Mesenchymal stem cell (in vitro differentiated cells and primary cell): ENCODE measurements at regions not wholly inside any gene's neighbourhood (a gene's known extent, or its start where the extent isn't known, plus 50 kb on each side); places are given as distances from the start of the nearest gene placed in this dataset.

Experiments used
- DNase-seq: peaks from one replicate; pipeline ENCODE4 v3.0.0-alpha.2; 2013
- H2AFZ ChIP-seq: one replicate; pipeline ENCODE4 v1.6.1; 2013; ENCODE audit warnings: low read depth, mild to moderate bottlenecking, control low read depth, inconsistent platforms, low read length, moderate library complexity
- H2AK5ac ChIP-seq: 2 replicates; pipeline ENCODE4 v1.6.1; 2013; ENCODE audit warnings: low read length, moderate library complexity, mild to moderate bottlenecking, inconsistent platforms; ENCODE audit not compliant: severe bottlenecking
- H2BK120ac ChIP-seq: one replicate; pipeline ENCODE4 v1.6.1; 2013; ENCODE audit warnings: low read depth, mild to moderate bottlenecking, inconsistent platforms, low read length, moderate library complexity
- H2BK12ac ChIP-seq, 2 experiments: one replicate each; pipeline ENCODE4 v1.6.1; 2013; ENCODE audit warnings: inconsistent platforms in 2 of 2, low read length in 2 of 2, mild to moderate bottlenecking in 2 of 2, moderate library complexity in 2 of 2, control low read depth in 1 of 2
- H2BK15ac ChIP-seq: one replicate; pipeline ENCODE4 v1.6.1; 2013; ENCODE audit warnings: mild to moderate bottlenecking, low read depth, inconsistent platforms; ENCODE audit not compliant: poor library complexity, severe bottlenecking
- H2BK5ac ChIP-seq: 2 replicates; pipeline ENCODE4 v1.6.1; 2013; ENCODE audit warnings: low read depth, mild to moderate bottlenecking, low read length, control low read depth, inconsistent platforms; ENCODE audit not compliant: poor library complexity, severe bottlenecking
- H3K14ac ChIP-seq, 2 experiments: one replicate each; pipeline ENCODE4 v1.6.1; 2013; ENCODE audit warnings: inconsistent platforms in 2 of 2, low read length in 2 of 2, control low read depth in 1 of 2, mild to moderate bottlenecking in 1 of 2, moderate library complexity in 1 of 2
- H3K18ac ChIP-seq, 2 experiments: one replicate each; pipeline ENCODE4 v1.6.1; 2013; ENCODE audit warnings: inconsistent platforms in 2 of 2, low read length in 2 of 2, control low read depth in 1 of 2, low read depth in 1 of 2, mild to moderate bottlenecking in 1 of 2
- H3K23ac ChIP-seq, 2 experiments: one replicate each; pipeline ENCODE4 v1.6.1; 2013; ENCODE audit warnings: inconsistent platforms in 2 of 2, low read length in 2 of 2, mild to moderate bottlenecking in 2 of 2, moderate library complexity in 2 of 2, control low read depth in 1 of 2
- H3K27ac ChIP-seq: 2 replicates; pipeline ENCODE4 v1.5.1; 2013; ENCODE audit warnings: mild to moderate bottlenecking, moderate library complexity, low read length, control low read depth, inconsistent platforms; ENCODE audit not compliant: poor library complexity, severe bottlenecking
- H3K27me3 ChIP-seq, 2 experiments: 2 replicates each; pipeline versions ENCODE4 v1.6.1 to v1.7.0; 2013; ENCODE audit warnings: low read length in 2 of 2, mild to moderate bottlenecking in 2 of 2, moderate library complexity in 2 of 2, control low read depth in 1 of 2, inconsistent platforms in 1 of 2; ENCODE audit not compliant: control insufficient read depth in 1 of 2, insufficient read depth in 1 of 2
- H3K36me3 ChIP-seq, 2 experiments: 2 replicates each; pipeline versions ENCODE4 v1.6.1 to v1.7.0; 2013; ENCODE audit warnings: low read length in 2 of 2, control low read depth in 1 of 2, inconsistent platforms in 1 of 2, low read depth in 1 of 2, mild to moderate bottlenecking in 1 of 2; ENCODE audit not compliant: insufficient read depth in 2 of 2, control insufficient read depth in 1 of 2
- H3K4ac ChIP-seq, 2 experiments: one replicate each; pipeline ENCODE4 v1.6.1; 2013; ENCODE audit warnings: inconsistent platforms in 2 of 2, low read length in 2 of 2, mild to moderate bottlenecking in 2 of 2, moderate library complexity in 2 of 2, control low read depth in 1 of 2, low read depth in 1 of 2
- H3K4me1 ChIP-seq: 2 replicates; pipeline ENCODE4 v1.6.1; 2013; ENCODE audit warnings: low read depth, low read length, control low read depth; ENCODE audit not compliant: control insufficient read depth, insufficient read depth
- H3K4me2 ChIP-seq: 2 replicates; pipeline ENCODE4 v1.6.1; 2013; ENCODE audit warnings: low read length, mild to moderate bottlenecking, inconsistent platforms; ENCODE audit not compliant: poor library complexity, severe bottlenecking
- H3K4me3 ChIP-seq, 2 experiments: 2 replicates each; pipeline versions ENCODE4 v1.5.1 to v1.7.0; 2013; ENCODE audit warnings: low read length in 2 of 2, mild to moderate bottlenecking in 2 of 2, control low read depth in 1 of 2, low read depth in 1 of 2; ENCODE audit not compliant: insufficient read depth in 1 of 2
- H3K79me1 ChIP-seq: replicated peaks from 2 replicates; pipeline ENCODE4 v1.6.1; 2013; ENCODE audit warnings: mild to moderate bottlenecking, control low read depth, low read length, inconsistent platforms; ENCODE audit not compliant: poor library complexity, severe bottlenecking
- H3K9ac ChIP-seq: 2 replicates; pipeline ENCODE4 v1.7.0; 2013; ENCODE audit warnings: mild to moderate bottlenecking, low read length, moderate library complexity
- H3K9me3 ChIP-seq: 2 replicates; pipeline ENCODE4 v1.7.0; 2013; ENCODE audit warnings: mild to moderate bottlenecking, low read length; ENCODE audit not compliant: control insufficient read depth
- H4K8ac ChIP-seq: one replicate; pipeline ENCODE4 v1.6.1; 2013; ENCODE audit warnings: inconsistent platforms, mild to moderate bottlenecking, low read length, moderate library complexity
- H4K91ac ChIP-seq: one replicate; pipeline ENCODE4 v1.6.1; 2013; ENCODE audit warnings: mild to moderate bottlenecking, low read length, inconsistent platforms
- WGBS: methylation state at CpG from one replicate; pipeline ENCODE4 v1.1.7; 2013; ENCODE audit warnings: mixed read lengths; 5-methylcytosine and 5-hydroxymethylcytosine counted together

DNA sequence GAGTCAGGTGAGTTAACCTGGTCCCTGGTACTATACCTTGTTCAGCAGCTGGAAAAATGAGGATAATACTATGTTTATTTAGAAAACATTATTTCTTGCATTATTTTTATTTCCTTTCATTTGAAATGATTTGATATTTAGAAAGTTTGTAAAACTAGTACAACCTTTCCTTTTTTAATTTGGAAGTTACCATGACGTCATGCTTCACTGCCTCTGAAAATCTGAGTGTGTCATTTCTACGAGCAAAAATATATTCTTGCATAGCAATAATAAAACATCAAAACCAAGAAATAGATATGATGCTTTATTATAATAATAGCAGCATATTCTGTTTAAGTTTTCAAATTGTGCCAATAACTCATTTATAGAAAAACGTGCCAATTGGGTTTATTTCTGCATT is 1445.0 kb upstream of the RAG2 start:
- Histone ChIP-seq H3K4me3 (no peak overlapping the region), H3K14ac (no peak overlapping the region), H2AFZ (no peak overlapping the region), H2BK5ac (no peak overlapping the region), H3K4me1 (no peaks in the 10 kb centered on the region), H3K36me3 (no peaks in the 10 kb centered on the region), H3K23ac (no peak overlapping the region), H2AK5ac (no peak overlapping the region), H2BK120ac (no peak overlapping the region), H4K8ac (no peak overlapping the region), H2BK15ac (no peak overlapping the region), H3K27ac (no peak overlapping the region), H2BK12ac (no peak overlapping the region), H3K4ac (no peak overlapping the region), H3K18ac (no peak overlapping the region), H3K4me2 (no peak overlapping the region), H3K9ac (no peak overlapping the region), H3K27me3 (no peaks in the 10 kb centered on the region), H3K79me1 (no peaks in the 10 kb centered on the region), H3K9me3 (no peaks in the 10 kb centered on the region), H4K91ac (no peak overlapping the region)
- no peak for DNase-seq
- WGBS = no CpG with 5 or more reads among the region's 3 CpGs

DNA sequence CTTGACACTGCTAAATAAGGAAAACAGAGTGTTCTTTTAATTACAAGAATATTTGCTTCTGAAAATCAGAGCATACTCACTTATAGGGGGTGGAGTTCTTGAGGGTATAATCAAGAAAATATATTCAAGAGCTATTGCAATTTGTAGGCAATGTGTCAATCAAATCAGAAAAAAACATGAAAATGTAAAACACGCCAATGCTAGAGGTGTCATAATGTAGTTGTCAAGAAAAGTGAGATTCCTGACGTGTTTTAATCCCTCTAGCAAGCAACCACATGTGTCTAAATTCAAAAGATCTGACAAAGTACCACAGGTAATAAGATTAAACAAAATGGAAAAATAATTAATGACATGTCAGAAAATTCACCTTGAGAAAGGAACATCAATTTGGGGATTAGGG is 1440.7 kb upstream of the RAG2 start:
- Histone ChIP-seq H3K27ac (no peak overlapping the region), H3K4ac (no peak overlapping the region), H3K18ac (no peak overlapping the region), H3K4me1 (no peaks in the 10 kb centered on the region), H3K9ac (no peak overlapping the region), H3K14ac (no peak overlapping the region), H2BK15ac (no peak overlapping the region), H2AK5ac (no peak overlapping the region), H4K8ac (no peak overlapping the region), H2AFZ (no peak overlapping the region), H3K4me2 (no peak overlapping the region), H4K91ac (no peak overlapping the region), H2BK120ac (no peak overlapping the region), H3K4me3 (no peak overlapping the region), H3K9me3 (peaks cover 2% of the 10 kb centered on the region), H3K79me1 (no peaks in the 10 kb centered on the region), H2BK12ac (no peak overlapping the region), H3K27me3 (no peaks in the 10 kb centered on the region), H2BK5ac (no peak overlapping the region), H3K36me3 (no peaks in the 10 kb centered on the region), H3K23ac (no peak overlapping the region)
- no peak for DNase-seq
- no CpG with 5 or more reads among the region's 2 CpGs for WGBS

DNA sequence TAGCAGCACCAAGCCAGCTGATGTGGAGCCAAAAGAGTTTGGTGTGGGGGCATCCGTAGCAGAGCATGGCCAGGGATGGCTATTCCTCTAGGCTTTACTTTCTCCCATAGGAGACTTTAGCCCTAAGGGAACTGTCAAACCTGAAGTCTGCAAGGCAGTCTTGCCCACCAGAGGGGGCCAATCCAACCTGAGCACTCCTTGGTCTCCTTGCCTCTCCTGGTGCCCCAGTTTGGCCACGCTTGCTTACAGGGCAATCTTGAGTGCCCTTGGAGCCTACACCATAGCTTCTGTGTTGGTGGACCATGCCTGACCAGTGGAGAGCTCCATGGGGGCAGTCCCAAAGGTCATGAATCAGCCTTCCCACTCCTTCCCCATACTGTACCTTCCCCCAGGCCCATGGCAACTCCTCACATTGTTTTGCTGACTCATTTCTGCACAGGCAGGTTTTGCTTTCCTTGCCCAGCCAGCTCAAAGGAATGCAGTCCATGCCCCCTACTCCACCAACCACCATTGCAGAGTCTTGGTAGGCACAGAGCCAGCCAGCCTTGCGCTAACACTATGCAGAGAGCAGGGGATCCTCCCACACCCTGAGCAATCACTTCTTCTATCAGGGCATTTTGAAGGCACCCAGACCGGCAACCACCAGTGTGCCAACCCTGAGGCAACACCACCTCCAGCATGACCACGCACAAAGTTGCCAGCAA is 1421.2 kb upstream of the RAG2 start:
- H2AK5ac ChIP-seq = no peak overlapping the region
- no peak overlapping the region for H4K8ac ChIP-seq
- H3K9ac ChIP-seq = no peak overlapping the region
- H3K18ac ChIP-seq = peak overlapping the region in 1 of 2 experiments; percentile 48
- H2AFZ ChIP-seq = no peak overlapping the region
- no peak overlapping the region for H3K4ac ChIP-seq
- peaks cover 7% of the 10 kb centered on the region for H3K4me1 ChIP-seq
- H2BK120ac ChIP-seq = no peak overlapping the region
- no peak overlapping the region for H3K14ac ChIP-seq
- peaks cover 30% of the 10 kb centered on the region for H3K9me3 ChIP-seq
- no peak overlapping the region for H3K27ac ChIP-seq
- no peak overlapping the region for H3K4me2 ChIP-seq
- H3K23ac ChIP-seq = no peak overlapping the region
- no peak for DNase-seq
- H3K79me1 ChIP-seq = no peaks in the 10 kb centered on the region
- H2BK5ac ChIP-seq = no peak overlapping the region
- H4K91ac ChIP-seq = no peak overlapping the region
- H3K27me3 ChIP-seq = no peaks in the 10 kb centered on the region
- H2BK12ac ChIP-seq = no peak overlapping the region
- H2BK15ac ChIP-seq = no peak overlapping the region
- WGBS = 94% methylated on average over 5 of the region's 5 CpGs
- H3K36me3 ChIP-seq = no peaks in the 10 kb centered on the region
- no peak overlapping the region for H3K4me3 ChIP-seq

DNA sequence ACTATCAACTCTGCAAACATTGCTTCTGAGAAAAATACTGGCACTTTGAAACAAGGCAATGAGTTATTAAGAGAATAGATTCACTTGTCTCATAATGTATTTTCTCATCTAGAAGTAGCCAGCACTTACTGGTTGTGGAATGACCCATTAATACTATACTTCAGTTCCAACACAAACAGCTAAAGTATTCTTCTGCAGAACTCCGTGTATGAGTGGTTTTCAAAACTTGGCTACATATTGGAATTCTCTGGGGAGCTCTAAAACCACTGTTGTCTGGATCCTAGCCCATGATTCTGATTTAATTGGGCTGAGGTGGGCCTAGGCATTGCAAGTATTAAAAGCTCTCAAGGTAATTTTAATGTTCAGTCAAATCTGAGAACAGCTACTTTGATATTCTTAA is 1416.4 kb upstream of the RAG2 start:
- H2BK12ac ChIP-seq = no peak overlapping the region
- no peak overlapping the region for H2AFZ ChIP-seq
- H3K36me3 ChIP-seq = no peaks in the 10 kb centered on the region
- no peaks in the 10 kb centered on the region for H3K79me1 ChIP-seq
- no peak overlapping the region for H2BK5ac ChIP-seq
- no peak overlapping the region for H3K9ac ChIP-seq
- H4K8ac ChIP-seq = no peak overlapping the region
- no peak overlapping the region for H3K27ac ChIP-seq
- H3K23ac ChIP-seq = no peak overlapping the region
- H2AK5ac ChIP-seq = no peak overlapping the region
- no peaks in the 10 kb centered on the region for H3K27me3 ChIP-seq
- no peak overlapping the region for H3K4me3 ChIP-seq
- no peak overlapping the region for H2BK15ac ChIP-seq
- no peak overlapping the region for H3K4me2 ChIP-seq
- H3K9me3 ChIP-seq = no peaks in the 10 kb centered on the region
- 75% methylated on average over 1 of the region's 1 CpG for WGBS
- no peak overlapping the region for H3K4ac ChIP-seq
- H3K18ac ChIP-seq = no peak overlapping the region
- H3K4me1 ChIP-seq = peaks cover 4% of the 10 kb centered on the region
- no peak overlapping the region for H3K14ac ChIP-seq
- DNase-seq = no peak
- no peak overlapping the region for H2BK120ac ChIP-seq
- H4K91ac ChIP-seq = no peak overlapping the region
